Epithelial cell of prostate (primary cell): ENCODE measurements at regions not wholly inside any gene's neighbourhood (a gene's known extent, or its start where the extent isn't known, plus 50 kb on each side); places are given as distances from the start of the nearest gene placed in this dataset.
"Not testable (repeated sequence)": the region's sequence is repeated elsewhere in the genome, so short reads cannot be mapped to it uniquely, and the experiment has no call there.

Source experiments
- DNase-seq: peaks from one replicate; pipeline ENCODE4 v3.0.0-alpha.2; 2011; ENCODE audit warnings: low read depth, low spot score
- H3K27ac ChIP-seq: fragments of 450-650 bp; 2 replicates; pipeline ENCODE4 v1.5.1; 2017; ENCODE audit warnings: mild to moderate bottlenecking

DNA sequence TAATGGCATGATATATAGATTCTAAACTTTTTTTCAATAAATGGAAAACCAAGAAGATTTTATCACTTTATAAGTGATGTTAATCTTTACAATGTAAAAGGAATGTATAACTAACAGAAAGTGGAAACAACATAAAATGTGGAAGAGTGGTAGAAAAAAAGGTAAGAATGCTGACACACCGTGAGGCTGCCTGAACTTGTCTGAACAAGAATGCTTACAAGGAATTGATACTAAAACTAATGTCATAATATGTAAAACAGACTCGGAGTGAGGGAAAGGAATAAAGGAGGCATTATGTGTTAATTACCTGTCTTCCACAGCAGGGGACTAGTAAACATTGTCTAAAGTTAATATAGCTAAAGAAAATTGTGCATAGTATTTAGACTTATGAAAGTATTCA, 958.8 kb upstream of the TMEFF2 start:
- peak overlapping the region; percentile 0 for H3K27ac ChIP-seq
- peak; percentile 48 for DNase-seq

DNA sequence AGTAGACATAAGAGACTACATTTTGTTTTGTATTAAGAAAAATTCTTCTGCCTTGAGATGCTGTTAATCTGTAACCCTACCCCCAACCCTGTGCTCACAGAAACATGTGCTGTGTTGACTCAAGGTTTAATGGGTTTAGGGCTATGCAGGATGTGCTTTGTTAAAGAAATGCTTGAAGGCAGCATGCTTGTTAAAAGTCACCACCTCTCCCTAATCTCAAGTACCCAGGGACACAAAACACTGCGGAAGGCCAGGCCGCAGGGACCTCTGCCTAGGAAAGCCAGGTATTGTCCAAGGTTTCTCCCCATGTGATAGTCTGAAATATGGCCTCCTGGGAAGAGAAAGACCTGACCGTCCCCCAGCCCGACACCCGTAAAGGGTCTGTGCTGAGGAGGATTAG, 947.7 kb upstream of the TMEFF2 start:
- H3K27ac ChIP-seq, DNase-seq: not testable (repeated sequence)

DNA sequence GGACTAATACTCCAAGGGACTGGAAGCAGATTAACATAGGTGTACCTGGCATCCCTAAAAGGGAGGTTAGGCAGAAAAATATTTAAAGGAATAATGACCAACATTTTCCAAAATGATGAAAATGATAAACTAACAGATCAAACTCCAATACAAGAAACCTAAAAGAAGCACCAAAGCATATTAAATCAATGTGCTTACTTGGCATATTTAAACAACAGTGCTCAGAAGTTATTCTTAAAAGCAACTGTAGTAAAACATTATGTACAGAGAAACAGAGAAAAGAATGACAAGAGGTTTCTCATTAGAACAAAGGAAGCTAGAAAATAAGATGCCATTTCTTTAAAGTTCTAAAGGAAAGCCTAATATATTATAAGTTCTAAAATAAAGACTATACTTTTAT, 947.3 kb upstream of the TMEFF2 start:
- DNase-seq = no peak
- H3K27ac ChIP-seq = no peak overlapping the region

DNA sequence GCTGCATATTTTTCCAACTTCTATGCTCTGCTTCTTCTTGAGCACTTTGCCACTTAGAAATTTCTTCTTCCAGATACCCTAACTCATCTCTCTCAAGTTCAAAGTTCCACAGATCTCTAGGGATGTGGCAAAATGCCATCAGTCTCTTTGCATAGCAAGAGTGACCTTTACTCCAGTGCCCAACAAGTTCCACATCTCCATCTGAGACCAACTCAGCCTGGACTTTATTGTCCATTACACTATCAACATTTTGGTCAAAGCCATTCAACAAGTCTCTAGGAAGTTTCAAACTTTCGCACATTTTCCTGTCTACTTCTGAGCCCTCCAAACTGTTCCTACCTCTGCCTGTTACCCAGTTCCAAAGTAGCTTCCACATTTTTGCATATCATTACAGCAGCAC, 946.2 kb upstream of the TMEFF2 start:
- DNase-seq, H3K27ac ChIP-seq: not testable (repeated sequence)

DNA sequence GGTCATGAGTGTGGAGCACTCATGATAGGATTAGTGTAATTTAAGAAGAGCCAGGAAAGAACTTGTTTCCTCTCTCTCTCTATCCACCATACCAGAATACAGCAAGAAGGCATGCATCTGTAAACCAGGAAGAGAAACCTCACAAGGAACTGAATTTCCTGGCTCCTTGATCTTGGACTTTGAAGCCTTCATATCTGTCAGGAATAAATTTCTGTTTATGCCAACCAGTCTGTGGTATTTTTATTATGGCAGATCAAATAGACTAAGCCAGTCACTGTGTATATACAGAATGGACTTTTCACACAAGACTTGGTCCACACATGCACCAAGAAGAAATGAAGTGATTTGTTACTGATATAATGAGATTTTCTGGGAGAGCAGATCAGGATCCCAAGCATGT, 930.1 kb upstream of the TMEFF2 start:
- no peak overlapping the region for H3K27ac ChIP-seq
- DNase-seq = no peak

DNA sequence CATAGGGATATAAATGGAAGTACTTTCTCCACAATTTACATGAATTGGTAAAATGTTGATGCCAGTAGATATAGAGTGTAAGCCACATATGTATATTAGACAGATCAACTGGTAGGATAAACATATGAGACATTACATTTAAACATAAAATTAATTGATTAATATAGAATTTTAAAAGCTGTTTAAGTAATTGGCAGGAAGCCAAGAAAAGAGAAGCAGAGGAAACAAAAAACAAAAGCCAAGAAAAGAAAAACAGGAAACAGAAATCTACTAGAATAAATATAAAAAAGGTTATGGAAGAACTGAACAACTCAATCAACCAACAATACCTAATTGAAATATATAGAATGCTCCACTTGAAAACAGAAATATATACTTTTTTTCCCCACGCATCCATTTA, 920.1 kb upstream of the TMEFF2 start:
- no peak for DNase-seq
- no peak overlapping the region for H3K27ac ChIP-seq

DNA sequence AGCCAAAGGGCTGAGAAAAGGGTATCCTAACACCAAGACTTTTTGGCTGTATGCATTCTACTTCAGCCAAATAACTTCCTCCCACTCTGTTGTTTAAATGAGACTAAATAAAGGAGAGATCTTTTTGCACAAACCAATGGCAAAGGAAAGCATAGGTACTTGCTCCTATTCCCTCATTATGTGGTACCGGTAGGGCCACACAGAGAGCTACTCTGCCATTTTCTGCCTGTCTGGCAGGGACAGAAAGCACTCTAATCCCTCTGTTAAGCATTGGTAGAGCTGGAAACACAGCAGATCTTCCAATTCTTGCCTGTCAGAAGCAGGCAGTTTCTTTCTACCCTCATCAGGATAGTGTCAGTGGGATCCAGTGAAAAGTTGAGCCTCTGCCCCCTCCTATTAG, 918.3 kb upstream of the TMEFF2 start:
- H3K27ac ChIP-seq = no peak overlapping the region
- no peak for DNase-seq

DNA sequence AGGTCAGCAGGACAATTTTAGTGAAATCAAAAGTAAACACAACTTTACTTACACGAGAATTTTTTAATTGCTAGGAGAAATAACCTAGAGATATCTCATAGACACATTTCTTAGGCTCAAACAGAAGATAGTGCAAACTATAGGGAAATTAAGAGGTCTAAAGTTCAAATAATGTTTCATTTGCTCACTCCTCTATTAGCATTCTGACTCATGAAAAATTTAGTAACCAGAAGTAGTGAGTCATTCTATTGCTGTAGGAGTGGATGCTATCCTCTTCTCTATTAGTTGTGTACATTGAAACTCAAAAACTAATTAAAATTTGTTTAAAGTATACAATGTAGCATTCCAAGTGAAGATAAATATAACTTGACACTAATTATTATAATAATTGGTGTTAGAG, 908.3 kb upstream of the TMEFF2 start:
- DNase-seq = peak; percentile 20
- H3K27ac ChIP-seq = no peak overlapping the region

DNA sequence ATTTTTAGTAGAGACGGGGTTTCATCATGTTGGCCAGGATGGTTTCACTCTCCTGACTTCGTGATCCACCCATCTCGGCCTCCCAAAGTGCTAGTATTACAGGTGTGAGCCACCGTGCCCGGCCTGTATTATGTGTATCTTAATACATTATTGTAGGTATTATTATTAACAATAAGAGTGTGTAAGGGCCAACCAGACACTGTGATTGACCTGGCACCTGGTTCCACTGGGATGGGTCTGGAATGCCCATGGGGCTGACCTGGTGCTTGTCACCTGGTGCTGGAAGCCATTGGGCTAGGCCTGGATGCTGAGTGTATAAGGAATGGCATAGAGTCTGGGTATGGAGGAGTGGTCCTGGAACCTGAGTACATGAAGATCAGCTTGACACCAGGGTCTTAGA, 906.9 kb upstream of the TMEFF2 start:
- no peak for DNase-seq
- H3K27ac ChIP-seq = no peak overlapping the region

DNA sequence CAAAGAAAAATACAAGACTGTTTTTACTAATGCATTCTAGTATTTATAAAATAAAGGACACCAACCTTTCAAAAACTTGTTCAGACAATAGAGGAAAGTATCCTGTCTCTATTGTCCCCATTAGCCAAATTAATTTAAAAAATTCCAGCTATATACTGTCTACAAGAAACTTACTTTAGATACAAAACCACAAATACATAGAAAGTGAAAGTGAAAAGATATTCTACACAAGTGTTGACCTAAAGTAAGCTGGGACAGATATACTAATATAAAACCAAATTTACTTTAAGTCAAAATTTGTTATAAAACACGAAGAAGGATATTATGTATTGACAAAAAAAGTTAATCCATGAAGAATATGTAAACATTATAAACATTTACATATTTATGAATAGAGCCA, 893.3 kb upstream of the TMEFF2 start:
- H3K27ac ChIP-seq = no peak overlapping the region
- DNase-seq = no peak

DNA sequence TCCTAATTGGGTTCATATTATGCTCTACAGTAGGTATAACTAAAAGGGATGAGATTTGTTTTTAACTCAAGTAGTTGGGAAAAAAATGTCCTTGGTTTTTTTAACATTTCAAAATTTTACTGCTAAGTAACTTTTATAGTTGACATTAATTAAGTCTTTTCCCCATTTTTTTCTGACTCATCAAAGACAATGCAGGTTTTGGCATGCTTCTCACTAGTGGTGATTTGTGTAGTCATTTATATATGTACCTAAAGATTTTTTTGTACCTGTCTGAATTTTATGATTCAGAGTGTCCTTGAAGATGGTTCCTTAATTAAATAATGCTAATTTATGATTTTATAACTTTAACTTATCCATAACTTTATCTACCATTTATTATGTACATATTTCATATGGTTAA, 882.3 kb upstream of the TMEFF2 start:
- no peak for DNase-seq
- no peak overlapping the region for H3K27ac ChIP-seq

DNA sequence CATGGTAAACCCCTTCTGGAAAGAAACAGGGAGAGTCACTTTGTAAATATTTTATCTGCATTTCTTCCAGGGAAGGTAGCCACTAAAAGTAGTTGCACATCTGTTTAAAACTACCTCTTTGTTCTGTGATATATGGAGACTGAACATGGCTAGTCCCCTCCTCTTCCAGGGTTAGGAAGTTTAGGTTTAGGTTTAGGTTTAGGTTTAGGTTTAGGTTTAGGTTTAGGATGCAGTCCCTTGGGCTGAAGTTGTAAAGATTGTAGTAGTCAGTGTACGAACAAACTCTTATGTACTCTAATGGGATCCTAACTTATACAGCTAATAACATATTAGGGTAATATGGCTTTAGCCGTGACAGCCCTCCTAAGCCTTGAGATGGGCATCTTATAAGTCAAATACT, 880.2 kb upstream of the TMEFF2 start:
- H3K27ac ChIP-seq = no peak overlapping the region
- no peak for DNase-seq

DNA sequence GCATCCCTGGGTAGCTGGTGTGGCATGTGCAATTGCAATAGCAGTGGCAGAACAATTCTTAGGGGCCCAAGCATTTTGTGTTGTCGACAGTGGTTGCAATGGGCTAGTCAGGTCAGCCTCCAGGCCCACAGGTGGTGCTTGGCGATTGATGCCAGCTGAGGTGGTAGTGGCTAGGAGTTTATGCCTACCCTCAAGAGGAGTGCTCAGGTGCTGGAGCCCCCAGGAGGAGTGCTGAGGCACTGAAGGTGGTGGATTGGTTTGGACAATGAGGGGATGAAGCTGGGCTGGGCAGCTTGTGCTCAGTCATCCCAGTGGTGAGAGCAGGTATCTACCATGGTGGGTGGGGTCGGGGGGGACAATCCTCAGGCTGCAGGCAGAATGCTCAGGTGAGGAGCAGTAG, 877.9 kb upstream of the TMEFF2 start:
- H3K27ac ChIP-seq = no peak overlapping the region
- no peak for DNase-seq

DNA sequence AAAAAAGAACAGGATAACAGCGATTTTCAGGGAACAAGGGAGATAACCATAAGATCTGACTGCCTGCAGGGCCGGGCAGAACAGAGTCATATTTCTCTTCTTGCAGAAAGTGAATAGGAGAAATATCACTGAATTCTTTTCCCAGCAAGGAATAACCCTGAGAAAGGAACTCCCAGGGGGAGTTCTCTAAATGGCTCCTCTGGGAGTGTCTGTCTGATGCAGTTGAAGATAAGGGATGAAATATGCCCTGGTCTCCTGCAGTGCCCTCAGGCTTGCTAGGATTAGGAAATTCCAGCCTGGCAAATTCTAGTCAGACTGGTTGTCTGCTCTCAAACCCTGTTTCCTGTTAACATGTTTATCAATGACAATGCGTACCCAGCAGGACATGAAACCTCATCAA, 830.8 kb upstream of the TMEFF2 start:
- not testable (repeated sequence) for H3K27ac ChIP-seq, DNase-seq

DNA sequence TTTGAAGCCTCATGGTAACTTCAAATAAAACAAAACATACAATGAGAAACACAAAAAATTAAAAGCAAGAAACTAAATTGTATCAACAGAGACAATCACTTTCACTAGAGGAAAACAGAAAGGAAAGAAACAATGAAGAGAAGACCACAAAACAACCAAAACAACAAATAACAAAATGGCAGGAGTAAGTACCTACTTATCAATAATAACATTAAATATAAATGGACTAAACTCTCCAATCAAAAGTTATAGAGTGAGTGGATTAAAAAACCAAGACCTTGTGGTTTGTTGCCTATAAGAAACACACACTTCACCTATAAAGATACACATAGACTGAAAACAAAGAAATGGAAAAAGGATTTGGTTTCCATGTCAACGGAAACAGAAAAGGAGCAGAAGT, 830.1 kb upstream of the TMEFF2 start:
- DNase-seq = no peak
- no peak overlapping the region for H3K27ac ChIP-seq

DNA sequence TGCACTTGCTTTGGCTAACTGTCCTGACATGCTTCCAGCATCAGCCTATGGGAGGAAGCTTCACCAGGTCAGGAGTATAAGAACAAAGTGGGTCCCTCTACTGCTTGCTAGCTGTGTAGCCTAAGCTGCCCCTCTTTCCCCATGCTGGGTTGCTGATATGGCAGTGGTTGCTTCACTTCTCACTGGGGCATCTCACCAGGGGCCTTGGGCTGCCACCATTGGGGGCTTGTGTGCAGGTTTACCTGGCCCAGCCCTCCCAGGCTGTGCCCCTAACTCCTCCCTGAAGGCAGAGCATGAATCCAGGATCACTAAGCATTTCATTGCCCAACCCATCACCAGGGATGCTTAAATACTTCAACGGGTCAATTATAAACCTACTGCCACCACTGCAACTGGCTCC, 817.1 kb upstream of the TMEFF2 start:
- H3K27ac ChIP-seq = no peak overlapping the region
- DNase-seq = no peak

DNA sequence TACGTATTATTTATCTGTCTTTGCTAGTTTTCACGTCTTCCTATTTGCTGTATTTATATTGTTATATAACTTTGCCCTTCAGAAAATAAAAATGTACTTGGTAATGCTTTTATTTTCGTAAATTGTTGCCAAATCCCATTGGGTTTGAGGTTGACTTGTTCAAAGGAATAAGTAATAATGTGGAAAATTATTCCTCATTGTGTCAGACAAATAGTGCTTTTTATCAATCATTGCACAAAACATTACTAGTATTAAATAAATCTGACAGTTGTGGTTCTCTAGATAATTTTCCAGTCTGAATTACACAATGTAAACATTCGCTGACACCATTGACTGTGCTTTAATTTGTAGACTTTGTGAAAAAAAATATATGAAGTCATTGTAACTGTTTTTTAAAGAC, 798.3 kb upstream of the TMEFF2 start:
- H3K27ac ChIP-seq = no peak overlapping the region
- no peak for DNase-seq

DNA sequence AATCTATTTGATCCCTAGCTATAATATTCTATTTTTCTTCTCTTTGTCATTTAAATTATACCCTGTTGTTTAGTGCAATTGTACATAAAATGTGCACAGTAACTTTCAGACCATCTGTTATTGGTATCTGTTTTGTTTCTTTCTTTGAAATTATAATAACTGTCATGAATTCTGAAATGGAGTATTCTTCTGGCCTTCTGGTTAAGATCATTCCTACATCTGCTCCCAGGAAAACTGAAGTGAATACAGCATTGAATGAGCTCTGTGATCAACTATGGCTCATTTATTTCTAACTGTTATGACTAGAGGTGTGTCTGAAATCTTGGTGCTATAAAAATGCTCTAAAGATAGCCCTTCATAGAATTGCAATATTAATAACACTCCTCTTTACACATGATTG, 788.4 kb upstream of the TMEFF2 start:
- DNase-seq = no peak
- no peak overlapping the region for H3K27ac ChIP-seq

DNA sequence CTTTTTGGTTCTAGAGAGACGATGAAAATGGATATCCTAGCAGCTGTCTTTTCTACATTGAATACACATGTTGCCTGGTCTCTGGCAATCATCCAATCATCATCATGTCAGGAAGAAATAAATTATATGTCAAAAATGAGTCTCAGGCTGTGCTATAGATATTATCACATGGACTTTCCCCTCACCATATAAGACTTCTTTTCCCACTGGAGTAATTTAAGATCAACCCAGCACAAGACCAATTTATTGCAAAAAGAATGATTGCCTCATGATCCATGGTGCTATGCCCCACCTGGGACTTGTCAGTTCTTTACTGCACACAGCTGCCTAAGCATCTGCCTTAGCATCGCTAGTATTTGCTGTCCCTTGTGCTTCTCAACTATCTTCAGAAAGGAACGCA, 783.7 kb upstream of the TMEFF2 start:
- DNase-seq = no peak
- no peak overlapping the region for H3K27ac ChIP-seq

DNA sequence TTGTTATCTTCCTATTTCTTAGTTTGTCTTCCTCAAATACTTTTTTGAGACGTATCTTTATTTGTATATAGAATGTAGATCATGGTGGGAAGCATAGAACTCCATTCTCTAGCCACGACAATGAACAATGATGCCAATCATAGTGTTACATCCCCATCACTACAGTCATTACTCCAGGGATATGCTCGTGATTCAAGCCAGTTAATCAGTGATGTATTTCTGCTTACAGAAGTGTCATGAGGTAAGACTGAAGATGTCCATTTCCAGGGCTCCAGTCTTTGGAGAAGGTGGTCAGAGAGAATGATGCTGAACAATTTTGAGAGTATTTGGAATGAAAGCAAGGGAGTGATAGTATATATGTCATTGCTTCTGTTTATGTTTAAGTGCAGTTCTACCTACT, 777.2 kb upstream of the TMEFF2 start:
- H3K27ac ChIP-seq = no peak overlapping the region
- no peak for DNase-seq

DNA sequence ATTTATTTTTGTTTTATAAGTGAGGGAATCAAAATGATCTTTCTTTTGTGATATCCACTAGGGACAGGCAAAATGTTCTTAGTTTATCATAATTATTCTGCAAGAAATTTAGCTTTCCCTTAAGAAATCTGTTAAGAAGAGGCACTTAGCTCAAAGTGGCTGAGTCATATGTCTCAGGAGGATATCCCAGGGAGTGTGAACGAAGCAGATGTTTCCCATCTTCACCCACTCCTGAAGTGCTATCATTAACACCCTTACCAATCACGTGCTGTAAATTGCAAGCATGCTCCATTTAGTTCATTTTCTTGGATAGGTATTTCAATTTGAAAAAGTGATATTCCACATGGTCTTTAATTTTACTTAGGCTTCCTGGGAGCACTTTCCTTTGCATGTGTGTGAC, 774.3 kb upstream of the TMEFF2 start:
- H3K27ac ChIP-seq = no peak overlapping the region
- no peak for DNase-seq

DNA sequence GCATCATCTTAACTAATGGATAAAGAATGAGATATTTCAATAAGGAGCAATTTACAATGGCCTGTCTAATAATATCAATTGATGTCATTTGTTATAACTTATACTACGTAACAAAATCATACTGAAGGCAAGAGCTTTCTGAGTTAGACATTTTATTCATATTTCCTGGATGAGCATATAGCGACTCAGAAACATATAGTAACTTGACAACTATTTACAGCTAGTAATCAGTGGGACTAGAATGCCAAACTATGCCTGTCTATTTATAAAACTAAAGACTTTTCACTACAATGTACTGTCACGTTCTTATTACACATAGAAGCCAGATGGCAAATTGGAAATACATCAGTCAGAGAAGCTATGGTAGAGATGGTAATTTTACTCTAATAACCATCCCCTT, 766.2 kb upstream of the TMEFF2 start:
- H3K27ac ChIP-seq = peak overlapping the region; percentile 24
- DNase-seq = peak; percentile 8

DNA sequence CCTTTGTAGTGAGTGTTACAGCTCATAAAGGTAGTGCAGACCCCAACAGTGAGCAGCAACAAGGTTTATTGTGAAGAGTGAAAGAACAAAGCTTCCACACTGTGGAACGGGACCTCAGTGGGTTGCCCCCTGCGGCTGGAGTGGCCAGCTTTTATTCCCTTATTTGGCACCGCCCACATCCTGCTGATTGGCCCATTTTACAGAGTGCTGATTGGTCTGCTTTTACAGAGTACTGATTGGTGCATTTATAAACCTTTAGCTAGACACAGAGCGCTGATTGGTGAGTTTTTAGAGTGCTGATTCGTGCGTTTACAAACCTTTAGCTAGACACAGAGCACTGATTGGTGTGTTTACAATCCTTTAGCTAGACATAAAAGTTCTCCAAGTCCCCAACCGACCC, 763.9 kb upstream of the TMEFF2 start:
- DNase-seq, H3K27ac ChIP-seq: not testable (repeated sequence)
